HCT116 (cell line): ENCODE measurements at regions not wholly inside any gene's neighbourhood (a gene's known extent, or its start where the extent isn't known, plus 50 kb on each side); places are given as distances from the start of the nearest gene placed in this dataset.
"Not testable (repeated sequence)": the region's sequence is repeated elsewhere in the genome, so short reads cannot be mapped to it uniquely, and the experiment has no call there.

Experiments
- ATAC-seq: fragments of 200-7000 bp; cut with Tn5 transposase; 2 replicates; pipeline ENCODE4 v1.9.1; 2020; ENCODE audit warnings: mild to moderate bottlenecking, moderate library complexity
- BruUV-seq: library from RNA; stranded (reverse); fragments of 400-500 nt; replicated peaks from 2 replicates; lab custom pipeline; 2021; lab: Mats Ljungman, UMichigan
- CTCF ChIA-PET: fragments of 300-600 bp; sonication (Branson Sonifier 250); formaldehyde crosslinking; loops from one replicate; lab custom pipeline; 2021; ENCODE audit warnings: antibody characterized with exemption; lab: Charles Lee
- POLR2A ChIA-PET: fragments of 300-600, 350-600 bp; sonication (Branson Sonifier 250); formaldehyde crosslinking; loops from one replicate; lab custom pipeline; 2021; ENCODE audit warnings: antibody characterized with exemption; lab: Charles Lee
- RAD21 ChIA-PET, 2 experiments: fragments of 300-600 bp; sonication (Branson Sonifier 250); formaldehyde crosslinking; loops; one replicate each; lab custom pipeline; 2023; ENCODE audit warnings: low total read pairs in 2 of 2; ENCODE audit not compliant: uncharacterized antibody in 2 of 2, unreplicated experiment in 2 of 2, low non-redundant PET in 1 of 2; lab: Charles Lee
- DNase-seq: peaks from one replicate; pipeline ENCODE4 v3.0.0-alpha.2; 2010; ENCODE audit warnings: low read depth, low spot score
- H2AFZ ChIP-seq: fragments of 200-600 bp; shearing (Covaris generic), sonication (generic); 2 replicates; pipeline ENCODE4 v1.6.1; 2017; ENCODE audit warnings: low read depth, mixed run types, mixed read lengths, antibody characterized with exemption, low read length; ENCODE audit not compliant: poor library complexity, severe bottlenecking
- H3K27ac ChIP-seq: 2 replicates; pipeline ENCODE4 v1.5.1; 2012; ENCODE audit warnings: low read depth, low read length
- H3K27me3 ChIP-seq: fragments of 200-600 bp; sonication (generic); 2 replicates; pipeline ENCODE4 v1.6.1; 2016; ENCODE audit warnings: mixed run types, low read length, mixed read lengths; ENCODE audit not compliant: insufficient read depth
- H3K36me3 ChIP-seq, 2 experiments: fragments of 200-500 bp in 1 of 2; fragments of 200-600 bp in 1 of 2; sonication (Bioruptor generic) in 1 of 2; sonication (generic) in 1 of 2; 2 replicates each; pipeline versions ENCODE4 v1.5.1 to v1.6.1; 2014 to 2016; ENCODE audit warnings: low read length in 2 of 2, inconsistent platforms in 1 of 2, mixed read lengths in 1 of 2, mixed run types in 1 of 2; ENCODE audit not compliant: insufficient read depth in 2 of 2, control insufficient read depth in 1 of 2
- H3K4me1 ChIP-seq, 2 experiments: fragments of 200-600 bp in 1 of 2; sonication (generic) in 1 of 2; 2 replicates each; pipeline versions ENCODE4 v1.5.1 to v1.6.1; 2012 to 2017; ENCODE audit warnings: low read length in 2 of 2, inconsistent platforms in 1 of 2, mild to moderate bottlenecking in 1 of 2, mixed read lengths in 1 of 2, mixed run types in 1 of 2, moderate library complexity in 1 of 2; ENCODE audit not compliant: insufficient read depth in 2 of 2, control insufficient read depth in 1 of 2
- H3K4me2 ChIP-seq: fragments of 200-600 bp; sonication (generic); 2 replicates; pipeline ENCODE4 v1.6.1; 2017; ENCODE audit warnings: mixed run types, low read length, mixed read lengths
- H3K4me3 ChIP-seq, 2 experiments: fragments of 200-600 bp in 1 of 2; sonication (generic) in 1 of 2; replicated peaks in 1 of 2; 2 replicates each; pipeline ENCODE4 v1.5.1; 2011 to 2016; ENCODE audit warnings: low read length in 2 of 2, control low read depth in 1 of 2, low read depth in 1 of 2, mild to moderate bottlenecking in 1 of 2, mixed read lengths in 1 of 2, mixed run types in 1 of 2
- H3K79me2 ChIP-seq: fragments of 200-600 bp; sonication (generic); 2 replicates; pipeline ENCODE4 v1.6.1; 2017; ENCODE audit warnings: mild to moderate bottlenecking, mixed run types, low read length, moderate library complexity, mixed read lengths; ENCODE audit not compliant: insufficient read depth
- H3K9ac ChIP-seq: fragments of 200-600 bp; sonication (generic); 2 replicates; pipeline ENCODE4 v1.6.1; 2016; ENCODE audit warnings: low read length, mixed read lengths
- H3K9me2 ChIP-seq: fragments of 200-600 bp; sonication (generic), shearing (Covaris generic); 2 replicates; pipeline ENCODE4 v1.6.1; 2017; ENCODE audit warnings: mixed run types, mild to moderate bottlenecking, moderate library complexity; ENCODE audit not compliant: insufficient read depth
- H3K9me3 ChIP-seq, 2 experiments: fragments of 200-500 bp in 1 of 2; fragments of 200-600 bp in 1 of 2; sonication (Bioruptor generic) in 1 of 2; sonication (generic) in 1 of 2; 2 replicates each; pipeline ENCODE4 v1.6.1; 2014 to 2017; ENCODE audit warnings: low read length in 2 of 2, mixed read lengths in 2 of 2, inconsistent platforms in 1 of 2, low read depth in 1 of 2, mild to moderate bottlenecking in 1 of 2, mixed run types in 1 of 2, moderate library complexity in 1 of 2; ENCODE audit not compliant: control insufficient read depth in 1 of 2, insufficient read depth in 1 of 2
- H4K20me1 ChIP-seq: fragments of 200-600 bp; sonication (generic), shearing (Covaris generic); 2 replicates; pipeline ENCODE4 v1.6.1; 2017; ENCODE audit warnings: mixed run types, mild to moderate bottlenecking, moderate library complexity; ENCODE audit not compliant: insufficient read depth
- EGR1 ChIP-seq: IDR thresholded peaks from 2 replicates; pipeline ENCODE4 v1.6.1; 2012; ENCODE audit warnings: low read depth
- ELF1 ChIP-seq: IDR thresholded peaks from 2 replicates; pipeline ENCODE4 v1.6.1; 2012; ENCODE audit warnings: low read depth, borderline replicate concordance
- EZH2 ChIP-seq: fragments of 200-600 bp; sonication (generic); IDR thresholded peaks from 2 replicates; pipeline ENCODE4 v1.6.1; 2017; ENCODE audit warnings: antibody characterized with exemption, mixed run types
- EZH2phosphoT487 ChIP-seq: fragments of 200-600 bp; IDR thresholded peaks from 2 replicates; pipeline ENCODE4 v1.6.1; 2018; ENCODE audit warnings: antibody characterized with exemption, borderline replicate concordance
- JUND ChIP-seq: IDR thresholded peaks from 2 replicates; pipeline ENCODE4 v1.6.1; 2012
- SIN3A ChIP-seq: IDR thresholded peaks from 2 replicates; pipeline ENCODE4 v1.6.1; 2012; ENCODE audit warnings: low read depth
- TCF7L2 ChIP-seq: IDR thresholded peaks from 2 replicates; pipeline ENCODE4 v1.7.0; 2011; ENCODE audit warnings: borderline replicate concordance, inconsistent platforms; ENCODE audit not compliant: insufficient read depth, insufficient read length; ENCODE audit errors: extremely low read depth
- YY1 ChIP-seq: IDR thresholded peaks from 2 replicates; pipeline ENCODE4 v1.6.1; 2011; ENCODE audit warnings: low read length, low read depth, moderate library complexity, mild to moderate bottlenecking; ENCODE audit not compliant: insufficient replicate concordance; ENCODE audit errors: extremely low read depth
- ZNF274 ChIP-seq: fragments of 200-500 bp; sonication (Bioruptor generic); IDR thresholded peaks from 2 replicates; pipeline ENCODE4 v1.6.1; 2014; ENCODE audit warnings: mild to moderate bottlenecking, low read depth, low read length, inconsistent platforms
- intact Hi-C: fragments of 100-400 bp; cut with micrococcal nuclease; formaldehyde crosslinking; loops from 2 replicates; pipeline ENCODE4 v1.10.0; 2022
- TF ChIP-seq, protein P1 (sequence below): IDR thresholded peaks from 2 replicates; pipeline ENCODE4 v1.6.1; 2012
- TF ChIP-seq, protein P2 (sequence below): IDR thresholded peaks from 2 replicates; pipeline ENCODE4 v1.6.1; 2012
- TF ChIP-seq, protein P3 (sequence below), 3 experiments: fragments of 200-600 bp in 1 of 3; sonication (generic) in 1 of 3; IDR thresholded peaks in 2 of 3; conservative IDR thresholded peaks in 1 of 3; 2 replicates each; pipeline ENCODE4 v1.5.1; 2012 to 2017; ENCODE audit warnings: low read depth in 2 of 3, low read length in 2 of 3, antibody characterized with exemption in 1 of 3, borderline replicate concordance in 1 of 3, control low read depth in 1 of 3, mild to moderate bottlenecking in 1 of 3, mixed read lengths in 1 of 3, mixed run types in 1 of 3, moderate library complexity in 1 of 3; ENCODE audit not compliant: insufficient read depth in 1 of 3

- Histone ChIP-seq H4K20me1 (no peaks in the 10 kb centered on the region), H3K9ac (no peak overlapping the region), H3K9me2 (no peaks in the 10 kb centered on the region), H3K27me3 (no peaks in the 10 kb centered on the region), H3K4me3 (no peak overlapping the region), H3K4me2 (no peak overlapping the region), H2AFZ (no peak overlapping the region), H3K9me3 (no peaks in the 10 kb centered on the region), H3K27ac (no peak overlapping the region), H3K36me3 (no peaks in the 10 kb centered on the region), H3K79me2 (no peaks in the 10 kb centered on the region), H3K4me1 (no peaks in the 10 kb centered on the region)
- intact Hi-C loops = no loop called here
- DNase-seq (no peak), ATAC-seq (no peak)
- CTCF ChIA-PET = no interaction called here
- POLR2A ChIA-PET = no interaction called here
- BruUV-seq = no TSS peak
- TF ChIP-seq JUND = no peak
- TF ChIP-seq TCF7L2 = no peak
- TF ChIP-seq, protein P1, sequence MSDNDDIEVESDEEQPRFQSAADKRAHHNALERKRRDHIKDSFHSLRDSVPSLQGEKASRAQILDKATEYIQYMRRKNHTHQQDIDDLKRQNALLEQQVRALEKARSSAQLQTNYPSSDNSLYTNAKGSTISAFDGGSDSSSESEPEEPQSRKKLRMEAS = no peak
- no peak for TF ChIP-seq YY1
- TF ChIP-seq, protein P2, sequence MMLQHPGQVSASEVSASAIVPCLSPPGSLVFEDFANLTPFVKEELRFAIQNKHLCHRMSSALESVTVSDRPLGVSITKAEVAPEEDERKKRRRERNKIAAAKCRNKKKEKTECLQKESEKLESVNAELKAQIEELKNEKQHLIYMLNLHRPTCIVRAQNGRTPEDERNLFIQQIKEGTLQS = no peak
- TF ChIP-seq, protein P3, sequence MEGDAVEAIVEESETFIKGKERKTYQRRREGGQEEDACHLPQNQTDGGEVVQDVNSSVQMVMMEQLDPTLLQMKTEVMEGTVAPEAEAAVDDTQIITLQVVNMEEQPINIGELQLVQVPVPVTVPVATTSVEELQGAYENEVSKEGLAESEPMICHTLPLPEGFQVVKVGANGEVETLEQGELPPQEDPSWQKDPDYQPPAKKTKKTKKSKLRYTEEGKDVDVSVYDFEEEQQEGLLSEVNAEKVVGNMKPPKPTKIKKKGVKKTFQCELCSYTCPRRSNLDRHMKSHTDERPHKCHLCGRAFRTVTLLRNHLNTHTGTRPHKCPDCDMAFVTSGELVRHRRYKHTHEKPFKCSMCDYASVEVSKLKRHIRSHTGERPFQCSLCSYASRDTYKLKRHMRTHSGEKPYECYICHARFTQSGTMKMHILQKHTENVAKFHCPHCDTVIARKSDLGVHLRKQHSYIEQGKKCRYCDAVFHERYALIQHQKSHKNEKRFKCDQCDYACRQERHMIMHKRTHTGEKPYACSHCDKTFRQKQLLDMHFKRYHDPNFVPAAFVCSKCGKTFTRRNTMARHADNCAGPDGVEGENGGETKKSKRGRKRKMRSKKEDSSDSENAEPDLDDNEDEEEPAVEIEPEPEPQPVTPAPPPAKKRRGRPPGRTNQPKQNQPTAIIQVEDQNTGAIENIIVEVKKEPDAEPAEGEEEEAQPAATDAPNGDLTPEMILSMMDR (IDR thresholded peaks at IDR 0.05 in 2 of 3, conservative IDR thresholded peaks at IDR 0.05 in 1 of 3; ENCODE audit: borderline replicate concordance in 1 of 3, insufficient read depth in 1 of 3, low read depth in 2 of 3, low read length in 2 of 3) = no peak
- TF ChIP-seq ELF1 = no peak
- TF ChIP-seq EZH2phosphoT487 = no peak
- TF ChIP-seq ZNF274 = no peak
- TF ChIP-seq SIN3A = no peak
- no peak for TF ChIP-seq EGR1
- TF ChIP-seq EZH2 = no peak
- RAD21 ChIA-PET = no interaction called here
Measured at GRCh38 chr5:40198736-40199135, 481.0 kb upstream of the PTGER4 start.

DNA sequence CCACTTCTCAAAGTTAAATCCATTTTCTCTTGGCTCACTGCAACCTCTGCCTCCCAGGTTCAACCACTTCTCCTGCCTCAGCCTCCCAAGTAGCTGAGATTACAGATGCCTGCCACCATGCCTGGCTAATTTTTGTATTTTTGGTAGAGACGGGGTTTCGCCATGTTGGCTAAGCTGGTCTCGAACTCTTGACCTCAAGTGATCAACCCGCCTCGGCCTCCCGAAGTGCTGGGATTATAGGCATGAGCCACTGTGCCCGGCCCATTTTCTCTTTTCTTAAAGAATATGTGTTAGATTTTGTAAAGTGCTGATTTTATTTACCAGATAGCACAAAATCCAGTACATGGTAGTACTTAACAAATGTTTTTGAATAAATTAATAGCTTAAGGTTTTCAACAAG lies 484.1 kb upstream of the PTGER4 start:
- H4K20me1 ChIP-seq, POLR2A ChIA-PET, H2AFZ ChIP-seq, H3K9me3 ChIP-seq, ATAC-seq, H3K4me2 ChIP-seq, H3K36me3 ChIP-seq, H3K27ac ChIP-seq, BruUV-seq, RAD21 ChIA-PET, H3K4me1 ChIP-seq, H3K9ac ChIP-seq, H3K4me3 ChIP-seq, H3K9me2 ChIP-seq, DNase-seq, H3K27me3 ChIP-seq, H3K79me2 ChIP-seq, intact Hi-C loops, CTCF ChIA-PET: not testable (repeated sequence)
